HG02571 (cell line): ENCODE measurements at regions not wholly inside any gene's neighbourhood (a gene's known extent, or its start where the extent isn't known, plus 50 kb on each side); places are given as distances from the start of the nearest gene placed in this dataset.

Experiments
- ATAC-seq: cut with Tn5 transposase; IDR thresholded peaks from one replicate; pipeline ENCODE4 v1.9.1; 2021; ENCODE audit warnings: mild to moderate bottlenecking, moderate library complexity; ENCODE audit not compliant: unreplicated experiment

- ATAC-seq: no peak
Measured at GRCh38 chr14:85789506-85789905, 259.6 kb downstream of the FLRT2 start.

GRCh38 chr14:85788470-85789233, 258.7 kb downstream of the FLRT2 start:
- no peak for ATAC-seq

- ATAC-seq: no peak
Measured at GRCh38 chr14:85766295-85766694, 236.4 kb downstream of the FLRT2 start.

GRCh38 chr14:85764822-85765221, 234.9 kb downstream of the FLRT2 start:
- ATAC-seq: no peak

GRCh38 chr14:85762526-85762925, 232.6 kb downstream of the FLRT2 start:
- ATAC-seq: no peak

GRCh38 chr14:85752175-85752574, 222.2 kb downstream of the FLRT2 start:
- ATAC-seq: no peak

- ATAC-seq: no peak
Measured at GRCh38 chr14:85744573-85744972, 214.6 kb downstream of the FLRT2 start.

- no peak for ATAC-seq
Measured at GRCh38 chr14:85732031-85732430, 202.1 kb downstream of the FLRT2 start.

- ATAC-seq: no peak
Measured at GRCh38 chr14:85731186-85731585, 201.2 kb downstream of the FLRT2 start.

- ATAC-seq: no peak
Measured at GRCh38 chr14:85728476-85729065, 198.6 kb downstream of the FLRT2 start.

- ATAC-seq: no peak
Measured at GRCh38 chr14:85714069-85714468, 184.1 kb downstream of the FLRT2 start.

GRCh38 chr14:85711620-85712019, 181.7 kb downstream of the FLRT2 start:
- no peak for ATAC-seq
